Neuronal stem cell (in vitro differentiated cells): ENCODE measurements at regions not wholly inside any gene's neighbourhood (a gene's known extent, or its start where the extent isn't known, plus 50 kb on each side); places are given as distances from the start of the nearest gene placed in this dataset.

Experiments
- DNase-seq: peaks from one replicate; pipeline ENCODE4 v3.0.0-alpha.2; 2013; ENCODE audit warnings: low spot score
- H2AFZ ChIP-seq: one replicate; pipeline ENCODE4 v1.6.1; 2013; ENCODE audit warnings: mild to moderate bottlenecking, low read length, inconsistent platforms
- H2AK5ac ChIP-seq: 2 replicates; pipeline ENCODE4 v1.6.1; 2013; ENCODE audit warnings: low read depth, mild to moderate bottlenecking, inconsistent platforms, low read length, moderate library complexity, mixed read lengths
- H2BK120ac ChIP-seq: 2 replicates; pipeline ENCODE4 v1.6.1; 2013; ENCODE audit warnings: low read depth, mild to moderate bottlenecking, inconsistent platforms, low read length, moderate library complexity, mixed read lengths
- H2BK12ac ChIP-seq: one replicate; pipeline ENCODE4 v1.6.1; 2013; ENCODE audit warnings: low read length, inconsistent platforms
- H2BK15ac ChIP-seq: 2 replicates; pipeline ENCODE4 v1.6.1; 2013; ENCODE audit warnings: mild to moderate bottlenecking, low read length, inconsistent platforms, mixed read lengths
- H2BK5ac ChIP-seq: one replicate; pipeline ENCODE4 v1.6.1; 2013; ENCODE audit warnings: inconsistent platforms, mild to moderate bottlenecking, low read length, moderate library complexity
- H3K14ac ChIP-seq: one replicate; pipeline ENCODE4 v1.6.1; 2013; ENCODE audit warnings: low read length, inconsistent platforms
- H3K18ac ChIP-seq: 2 replicates; pipeline ENCODE4 v1.6.1; 2013; ENCODE audit warnings: low read length, inconsistent platforms
- H3K23ac ChIP-seq: 2 replicates; pipeline ENCODE4 v1.6.1; 2013; ENCODE audit warnings: low read depth, mild to moderate bottlenecking, mixed read lengths, low read length, inconsistent platforms; ENCODE audit not compliant: poor library complexity
- H3K27ac ChIP-seq: replicated peaks from 3 replicates; pipeline ENCODE4 v1.5.1; 2013; ENCODE audit warnings: low read length, inconsistent platforms
- H3K27me3 ChIP-seq, 3 experiments: 2 replicates each; pipeline ENCODE4 v1.6.1; 2013; ENCODE audit warnings: low read length in 3 of 3, mild to moderate bottlenecking in 2 of 3, inconsistent platforms in 1 of 3, low read depth in 1 of 3, mixed read lengths in 1 of 3, moderate library complexity in 1 of 3; ENCODE audit not compliant: control insufficient read depth in 3 of 3, insufficient read depth in 3 of 3
- H3K36me3 ChIP-seq, 2 donors: replicated peaks in 1 of 2; 2 replicates each; pipeline ENCODE4 v1.6.1; 2013; ENCODE audit warnings: low read length in 2 of 2; ENCODE audit not compliant: control insufficient read depth in 2 of 2, insufficient read depth in 2 of 2
- H3K4ac ChIP-seq: 2 replicates; pipeline ENCODE4 v1.6.1; 2013; ENCODE audit warnings: inconsistent platforms, mild to moderate bottlenecking, low read length, moderate library complexity
- H3K4me1 ChIP-seq, 2 donors: 1 replicate in 1 of 2; 2 replicates in 1 of 2; pipeline ENCODE4 v1.6.1; 2013; ENCODE audit warnings: low read length in 2 of 2, low read depth in 1 of 2; ENCODE audit not compliant: control insufficient read depth in 2 of 2, insufficient read depth in 1 of 2
- H3K4me2 ChIP-seq: one replicate; pipeline ENCODE4 v1.6.1; 2013; ENCODE audit warnings: mild to moderate bottlenecking, low read length, inconsistent platforms; ENCODE audit not compliant: insufficient read depth, poor library complexity, severe bottlenecking
- H3K4me3 ChIP-seq, 2 donors: 2 replicates each; pipeline ENCODE4 v1.5.1; 2013; ENCODE audit warnings: low read length in 2 of 2, mild to moderate bottlenecking in 2 of 2, inconsistent platforms in 1 of 2, moderate library complexity in 1 of 2
- H3K79me1 ChIP-seq: one replicate; pipeline ENCODE4 v1.6.1; 2013; ENCODE audit warnings: low read depth, mild to moderate bottlenecking, inconsistent platforms, low read length, moderate library complexity
- H3K9ac ChIP-seq: one replicate; pipeline ENCODE4 v1.6.1; 2013; ENCODE audit warnings: mild to moderate bottlenecking, low read depth, low read length, inconsistent platforms; ENCODE audit not compliant: poor library complexity
- H3K9me3 ChIP-seq, 2 donors: replicated peaks in 1 of 2; 2 replicates each; pipeline versions ENCODE3 to v1.6.1; 2013; ENCODE audit warnings: low read length in 2 of 2, mild to moderate bottlenecking in 2 of 2, inconsistent platforms in 1 of 2, low read depth in 1 of 2, mixed read lengths in 1 of 2, moderate library complexity in 1 of 2; ENCODE audit not compliant: control insufficient read depth in 2 of 2, insufficient read depth in 1 of 2
- H4K8ac ChIP-seq: one replicate; pipeline ENCODE4 v1.6.1; 2013; ENCODE audit warnings: low read depth, mild to moderate bottlenecking, inconsistent platforms, low read length, moderate library complexity
- H4K91ac ChIP-seq: one replicate; pipeline ENCODE4 v1.6.1; 2013; ENCODE audit warnings: low read length, low read depth, mild to moderate bottlenecking, inconsistent platforms; ENCODE audit not compliant: poor library complexity
- WGBS, 2 donors: extraction: QIAGEN DNeasy Blood & Tissue Kit; methylation state at CpG; one replicate each; pipeline ENCODE4 v1.1.7; 2013; ENCODE audit warnings: missing lambda C conversion rate in 2 of 2, mixed read lengths in 1 of 2; ENCODE audit not compliant: insufficient read length in 2 of 2, insufficient replicate concordance in 1 of 2; ENCODE audit errors: extremely low coverage in 2 of 2; 5-methylcytosine and 5-hydroxymethylcytosine counted together

DNA sequence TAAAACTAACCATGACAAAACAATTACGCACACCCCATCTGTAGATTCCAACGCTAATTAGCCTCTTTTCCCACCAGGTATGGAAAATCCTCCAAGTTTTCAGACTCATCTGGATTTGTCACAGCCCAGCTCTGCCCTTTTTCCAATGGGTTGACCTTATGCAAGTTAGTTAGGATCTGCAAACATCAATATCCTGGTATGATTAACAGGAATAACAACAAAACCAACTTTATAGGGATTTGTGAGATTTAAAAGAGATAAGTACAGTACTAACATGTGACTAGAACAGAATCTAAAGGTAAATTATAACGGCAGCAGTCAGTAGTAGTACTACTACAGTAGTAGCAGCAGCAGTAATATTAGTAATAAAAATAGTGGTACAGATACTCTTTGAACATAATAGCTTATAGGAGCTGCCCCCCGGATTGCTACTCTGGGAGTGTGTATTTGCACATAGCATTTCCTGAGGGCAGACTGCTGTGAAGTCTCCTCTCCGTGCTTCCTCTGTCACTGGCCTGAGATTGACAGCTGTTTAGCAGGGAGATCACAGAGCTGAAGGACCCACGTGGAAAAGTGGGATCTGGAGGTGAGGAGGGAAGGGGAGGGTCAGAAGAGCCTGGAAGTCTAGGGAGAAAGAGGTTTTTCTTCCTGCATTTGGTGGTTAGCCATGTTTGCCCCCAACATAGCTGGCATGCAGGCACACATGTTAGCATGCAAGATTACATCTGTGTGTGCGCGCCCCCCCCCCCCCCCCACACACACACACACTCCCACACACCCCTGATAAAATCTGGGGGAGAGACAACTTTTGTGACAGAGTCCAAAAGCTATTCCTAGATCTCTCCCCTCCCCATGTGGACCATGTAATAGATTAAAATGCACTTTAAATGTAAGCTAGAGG, 73.3 kb upstream of the FAM171A1 start:
- Histone ChIP-seq H2BK5ac (no peak overlapping the region), H3K18ac (no peak overlapping the region), H3K27me3 (peaks cover 0 to 7% (median 0%) of the 10 kb centered on the region in 3 experiments), H3K4me2 (no peak overlapping the region), H2BK120ac (no peak overlapping the region), H3K14ac (no peak overlapping the region), H3K4me1 (peaks cover 0 to 6% of the 10 kb centered on the region in 2 donors), H3K36me3 (no peaks in the 10 kb centered on the region), H2BK12ac (no peak overlapping the region), H3K9me3 (no peaks in the 10 kb centered on the region), H3K4me3 (no peak overlapping the region), H2AK5ac (no peak overlapping the region), H4K91ac (no peak overlapping the region), H3K27ac (no peak overlapping the region), H3K9ac (no peak overlapping the region), H3K4ac (no peak overlapping the region), H4K8ac (no peak overlapping the region), H2BK15ac (no peak overlapping the region), H3K23ac (no peak overlapping the region), H3K79me1 (no peaks in the 10 kb centered on the region), H2AFZ (no peak overlapping the region)
- no peak for DNase-seq
- WGBS, 2 donors, result no CpG with 5 or more reads among the region's 8 CpGs

GRCh38 chr10:15442056-15442455, 71.0 kb upstream of the FAM171A1 start:
- Histone ChIP-seq H3K4me3 (no peak overlapping the region), H3K9ac (no peak overlapping the region), H2BK15ac (no peak overlapping the region), H2AK5ac (no peak overlapping the region), H2AFZ (no peak overlapping the region), H3K4me1 (peaks cover 0 to 8% of the 10 kb centered on the region in 2 donors), H2BK12ac (no peak overlapping the region), H4K8ac (no peak overlapping the region), H4K91ac (no peak overlapping the region), H3K27ac (no peak overlapping the region), H3K4ac (no peak overlapping the region), H2BK120ac (no peak overlapping the region), H3K14ac (no peak overlapping the region), H3K9me3 (no peaks in the 10 kb centered on the region), H3K27me3 (peaks cover 0 to 7% (median 0%) of the 10 kb centered on the region in 3 experiments), H3K23ac (no peak overlapping the region), H3K36me3 (no peaks in the 10 kb centered on the region), H3K18ac (no peak overlapping the region), H3K4me2 (no peak overlapping the region), H2BK5ac (no peak overlapping the region), H3K79me1 (no peaks in the 10 kb centered on the region)
- WGBS, 2 donors, result no CpG with 5 or more reads among the region's 14 CpGs
- DNase-seq, result no peak

GRCh38 chr10:15440204-15440711, 69.2 kb upstream of the FAM171A1 start:
- Histone ChIP-seq H2BK15ac (no peak overlapping the region), H2AK5ac (no peak overlapping the region), H3K79me1 (no peaks in the 10 kb centered on the region), H3K14ac (no peak overlapping the region), H3K9ac (no peak overlapping the region), H3K23ac (no peak overlapping the region), H2BK12ac (no peak overlapping the region), H3K9me3 (no peaks in the 10 kb centered on the region), H3K36me3 (no peaks in the 10 kb centered on the region), H4K91ac (no peak overlapping the region), H3K27ac (no peak overlapping the region), H4K8ac (no peak overlapping the region), H3K4me2 (no peak overlapping the region), H3K4me1 (peaks cover 0 to 8% of the 10 kb centered on the region in 2 donors), H3K4me3 (no peak overlapping the region), H3K18ac (no peak overlapping the region), H2AFZ (no peak overlapping the region), H3K27me3 (peaks cover 0 to 7% (median 0%) of the 10 kb centered on the region in 3 experiments), H3K4ac (no peak overlapping the region), H2BK5ac (no peak overlapping the region), H2BK120ac (no peak overlapping the region)
- no CpG with 5 or more reads among the region's 9 CpGs for WGBS, 2 donors
- DNase-seq, result no peak

GRCh38 chr10:15439341-15439842, 68.3 kb upstream of the FAM171A1 start:
- Histone ChIP-seq H3K79me1 (no peaks in the 10 kb centered on the region), H4K91ac (no peak overlapping the region), H3K14ac (no peak overlapping the region), H3K27me3 (peaks cover 0 to 7% (median 0%) of the 10 kb centered on the region in 3 experiments), H3K4me3 (peak overlapping the region in 1 of 2 donors; percentile 44), H2BK12ac (no peak overlapping the region), H2AK5ac (no peak overlapping the region), H3K18ac (no peak overlapping the region), H3K23ac (no peak overlapping the region), H3K9me3 (no peaks in the 10 kb centered on the region), H4K8ac (no peak overlapping the region), H3K4me2 (no peak overlapping the region), H2BK15ac (no peak overlapping the region), H3K9ac (peak overlapping the region; percentile 70), H2BK120ac (no peak overlapping the region), H3K4ac (no peak overlapping the region), H2BK5ac (no peak overlapping the region), H3K4me1 (peaks cover 0 to 8% of the 10 kb centered on the region in 2 donors), H2AFZ (peak overlapping the region; percentile 75), H3K27ac (no peak overlapping the region), H3K36me3 (no peaks in the 10 kb centered on the region)
- WGBS, 2 donors, result no CpG with 5 or more reads among the region's 12 CpGs
- DNase-seq, result no peak
